ENCODE measurements at regions not wholly inside any gene's neighbourhood (a gene's known extent, or its start where the extent isn't known, plus 50 kb on each side); places are given as distances from the start of the nearest gene placed in this dataset.
"Not testable (repeated sequence)": the region's sequence is repeated elsewhere in the genome, so short reads cannot be mapped to it uniquely, and the experiment has no call there.

GRCh38 chrX:7346021-7346420, 198.1 kb upstream of the PUDP start:
- no peak overlapping the region for H3K4me3 ChIP-seq (ENCODE audit: low read depth, low read length)
- TF ChIP-seq, protein P1, sequence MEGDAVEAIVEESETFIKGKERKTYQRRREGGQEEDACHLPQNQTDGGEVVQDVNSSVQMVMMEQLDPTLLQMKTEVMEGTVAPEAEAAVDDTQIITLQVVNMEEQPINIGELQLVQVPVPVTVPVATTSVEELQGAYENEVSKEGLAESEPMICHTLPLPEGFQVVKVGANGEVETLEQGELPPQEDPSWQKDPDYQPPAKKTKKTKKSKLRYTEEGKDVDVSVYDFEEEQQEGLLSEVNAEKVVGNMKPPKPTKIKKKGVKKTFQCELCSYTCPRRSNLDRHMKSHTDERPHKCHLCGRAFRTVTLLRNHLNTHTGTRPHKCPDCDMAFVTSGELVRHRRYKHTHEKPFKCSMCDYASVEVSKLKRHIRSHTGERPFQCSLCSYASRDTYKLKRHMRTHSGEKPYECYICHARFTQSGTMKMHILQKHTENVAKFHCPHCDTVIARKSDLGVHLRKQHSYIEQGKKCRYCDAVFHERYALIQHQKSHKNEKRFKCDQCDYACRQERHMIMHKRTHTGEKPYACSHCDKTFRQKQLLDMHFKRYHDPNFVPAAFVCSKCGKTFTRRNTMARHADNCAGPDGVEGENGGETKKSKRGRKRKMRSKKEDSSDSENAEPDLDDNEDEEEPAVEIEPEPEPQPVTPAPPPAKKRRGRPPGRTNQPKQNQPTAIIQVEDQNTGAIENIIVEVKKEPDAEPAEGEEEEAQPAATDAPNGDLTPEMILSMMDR (IDR thresholded peaks at IDR 0.05; ENCODE audit: low read depth, low read length, missing control alignments) = no peak
- DNase-seq (ENCODE audit: low read depth) = no peak
- in situ Hi-C loops (cut with HindIII; ENCODE audit: low sequenced_read_pairs) = no loop called here

GRCh38 chrX:7343181-7343580, 195.2 kb upstream of the PUDP start:
- no peak overlapping the region for H3K4me3 ChIP-seq (ENCODE audit: low read depth, low read length)
- in situ Hi-C loops (cut with HindIII; ENCODE audit: low sequenced_read_pairs) = no loop called here
- DNase-seq (ENCODE audit: low read depth) = no peak
- TF ChIP-seq, protein P1 (IDR thresholded peaks at IDR 0.05; ENCODE audit: low read depth, low read length, missing control alignments) = no peak

DNA sequence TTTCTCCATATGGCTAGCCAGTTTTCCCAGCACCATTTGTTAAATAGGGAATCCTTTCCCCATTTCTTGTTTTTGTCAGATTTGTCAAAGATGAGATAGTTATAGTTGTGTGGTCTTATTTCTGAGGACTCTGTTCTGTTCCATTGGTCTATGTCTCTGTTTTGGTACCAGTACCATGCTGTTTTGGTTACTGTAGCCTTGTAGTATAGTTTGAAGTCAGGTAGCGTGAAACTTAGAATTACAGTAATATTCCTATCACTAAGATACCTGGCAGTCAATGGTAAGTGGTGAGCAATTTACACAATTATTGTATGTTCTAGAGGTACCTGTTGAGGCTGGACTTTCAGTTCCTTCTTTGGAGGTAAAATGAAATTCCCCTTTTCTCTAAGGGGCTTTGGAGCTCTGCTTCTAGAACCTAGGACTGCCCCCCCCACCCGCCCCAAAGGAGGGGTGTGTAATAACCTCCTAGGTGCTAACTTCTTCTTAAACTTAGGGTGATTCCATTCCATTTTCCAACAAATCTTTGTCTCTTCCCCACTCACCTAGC, 187.9 kb upstream of the PUDP start:
- H3K4me3 ChIP-seq (ENCODE audit: low read depth, low read length); DNase-seq (ENCODE audit: low read depth); in situ Hi-C loops (cut with HindIII; ENCODE audit: low sequenced_read_pairs): not testable (repeated sequence)

DNA sequence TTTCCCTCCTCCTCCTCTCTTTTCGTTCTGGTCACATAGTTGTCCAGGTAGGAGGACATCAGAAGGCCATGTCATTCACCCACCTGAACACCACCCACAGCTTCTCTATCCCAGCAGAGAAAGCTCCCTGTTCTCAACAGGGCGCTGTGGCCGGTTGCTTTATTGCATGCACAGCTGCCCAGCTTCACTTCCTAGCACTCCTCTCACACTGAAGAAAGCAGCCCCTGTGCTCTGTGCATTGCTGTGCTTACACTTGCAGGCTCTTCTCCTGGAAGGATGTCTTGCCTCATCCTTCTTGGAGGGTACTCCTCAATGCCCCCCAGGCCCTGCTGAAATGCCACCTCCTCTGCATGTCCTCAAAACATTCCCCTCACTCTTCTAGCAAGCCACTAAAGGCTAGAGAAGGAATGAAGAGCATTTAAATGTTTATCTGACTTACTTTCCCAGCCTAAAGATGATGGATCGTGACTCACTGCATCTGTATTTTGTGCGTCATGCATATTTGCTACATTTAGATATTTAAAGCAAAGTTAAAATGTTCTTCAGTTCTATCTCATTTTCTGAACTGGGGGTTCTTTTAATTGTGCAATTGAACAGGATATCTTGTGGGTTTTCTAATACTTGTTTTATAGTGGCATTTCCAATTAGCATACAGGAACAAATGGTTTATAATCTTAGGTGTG, 186.4 kb upstream of the PUDP start:
- peak; percentile 34 for DNase-seq (ENCODE audit: low read depth)
- H3K4me3 ChIP-seq (ENCODE audit: low read depth, low read length) = no peak overlapping the region
- in situ Hi-C loops (cut with HindIII; ENCODE audit: low sequenced_read_pairs) = no loop called here
- TF ChIP-seq, protein P1 (IDR thresholded peaks at IDR 0.05; ENCODE audit: low read depth, low read length, missing control alignments) = no peak

DNA sequence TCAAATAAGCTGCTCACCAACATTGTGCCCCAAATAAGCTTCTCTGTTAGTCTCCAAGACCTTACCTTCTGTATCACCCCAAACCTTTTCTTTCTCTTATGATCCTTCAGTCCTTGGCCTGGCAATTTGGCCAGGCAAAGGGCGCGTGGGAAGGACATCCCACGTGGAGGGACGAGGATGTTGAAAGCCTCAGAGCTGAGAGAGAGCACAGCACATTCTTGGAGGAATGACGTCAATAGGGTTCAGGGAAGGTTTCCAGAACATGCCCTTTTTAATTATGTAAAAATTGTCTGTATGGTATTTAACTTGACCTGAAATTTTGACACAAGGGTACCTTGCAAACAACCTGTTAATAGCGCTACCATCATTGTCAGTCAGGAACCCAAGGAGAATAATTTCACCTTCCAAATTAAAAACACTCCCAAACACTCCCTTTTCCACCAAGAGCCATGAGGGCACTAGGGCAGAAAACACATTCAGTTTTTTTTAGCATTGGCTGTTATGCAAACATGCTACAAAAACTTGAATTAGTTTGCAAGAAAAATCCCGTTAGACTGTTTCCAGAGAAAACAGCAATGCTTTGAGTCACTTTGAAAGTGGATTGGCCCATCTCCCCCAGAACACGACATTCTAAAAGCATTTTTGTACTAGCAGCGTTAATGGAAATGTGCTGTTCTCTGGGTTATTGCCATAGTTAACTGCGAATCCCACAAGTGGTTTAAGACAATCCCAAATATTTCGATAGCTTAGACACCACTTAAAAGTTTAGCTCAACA, 183.2 kb upstream of the PUDP start:
- TF ChIP-seq, protein P1 (IDR thresholded peaks at IDR 0.05; ENCODE audit: low read depth, low read length, missing control alignments) = no peak
- in situ Hi-C loops (cut with HindIII; ENCODE audit: low sequenced_read_pairs) = no loop called here
- H3K4me3 ChIP-seq (ENCODE audit: low read depth, low read length) = no peak overlapping the region
- DNase-seq (ENCODE audit: low read depth) = peak; percentile 76

DNA sequence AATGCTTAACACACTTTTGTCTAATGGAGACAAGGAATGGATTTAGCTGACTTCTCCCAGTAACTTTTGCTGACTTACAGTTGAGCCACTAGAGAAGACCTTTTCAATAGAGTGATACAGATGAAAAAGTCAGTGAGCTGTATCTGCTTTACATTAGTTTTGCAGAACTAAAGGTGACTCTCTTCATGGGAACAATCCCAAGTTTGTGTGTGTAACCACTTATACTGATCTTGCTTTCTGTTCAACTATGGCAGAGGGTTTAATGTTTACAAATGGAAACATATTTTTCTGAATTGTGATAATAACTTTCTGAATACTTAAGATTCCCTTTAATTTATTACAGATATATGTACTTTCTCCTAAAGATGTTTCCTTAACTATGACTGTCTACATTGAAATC, 182.6 kb upstream of the PUDP start:
- no peak for DNase-seq (ENCODE audit: low read depth)
- in situ Hi-C loops (cut with HindIII; ENCODE audit: low sequenced_read_pairs) = no loop called here
- H3K4me3 ChIP-seq (ENCODE audit: low read depth, low read length) = no peak overlapping the region
- TF ChIP-seq, protein P1 (IDR thresholded peaks at IDR 0.05; ENCODE audit: low read depth, low read length, missing control alignments) = no peak

DNA sequence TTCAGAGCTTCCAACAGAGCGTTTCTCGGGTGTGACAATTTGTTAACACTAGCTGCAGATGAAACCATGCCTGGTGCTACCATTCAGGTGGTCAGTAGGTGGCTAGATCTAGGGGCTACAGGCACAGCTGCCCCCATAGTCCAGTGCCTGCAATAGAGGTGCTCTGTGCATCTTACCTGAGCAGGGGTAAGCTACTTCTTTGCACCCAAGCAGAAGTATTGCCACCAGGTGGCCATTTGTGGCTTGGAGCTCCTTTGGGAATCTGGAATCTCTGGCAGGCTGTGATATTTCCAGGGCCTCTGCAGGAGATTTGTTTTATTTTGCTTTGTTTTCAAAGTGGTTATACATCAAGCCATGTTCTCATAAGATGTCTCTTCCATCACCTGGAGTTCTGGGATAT, 170.7 kb upstream of the PUDP start:
- no peak overlapping the region for H3K4me3 ChIP-seq (ENCODE audit: low read depth, low read length)
- in situ Hi-C loops (cut with HindIII; ENCODE audit: low sequenced_read_pairs) = no loop called here
- TF ChIP-seq, protein P1 (IDR thresholded peaks at IDR 0.05; ENCODE audit: low read depth, low read length, missing control alignments) = no peak
- DNase-seq (ENCODE audit: low read depth) = no peak
